MCF 10A (cell line): ENCODE measurements at regions not wholly inside any gene's neighbourhood (a gene's known extent, or its start where the extent isn't known, plus 50 kb on each side); places are given as distances from the start of the nearest gene placed in this dataset.

Experiments
- BruUV-seq: library from RNA; stranded (reverse); fragments of 400-500 nt; replicated peaks from 2 replicates; lab custom pipeline; 2021; lab: Mats Ljungman, UMichigan
- CTCF ChIA-PET: fragments of 300-600 bp; sonication (Branson Sonifier 250); formaldehyde crosslinking; extraction: SDS; loops from one replicate; lab custom pipeline; 2021; ENCODE audit warnings: antibody characterized with exemption, inconsistent platforms; lab: Yijun Ruan, JAX
- POLR2A ChIA-PET: fragments of 300-600, 350-650 bp; sonication (Branson Sonifier 250); formaldehyde crosslinking; extraction: SDS; loops from one replicate; lab custom pipeline; 2020; ENCODE audit warnings: antibody characterized with exemption, inconsistent platforms; lab: Yijun Ruan, JAX
- DNase-seq: peaks from one replicate; pipeline ENCODE4 v3.0.0-alpha.2; 2018; ENCODE audit not compliant: unreplicated experiment
- H3K27ac Mint-ChIP-seq: one replicate; pipeline ENCODE4 v1.8.0; 2022; ENCODE audit warnings: mild to moderate bottlenecking, low read depth, mixed read lengths; ENCODE audit not compliant: unreplicated experiment
- H3K27me3 Mint-ChIP-seq: one replicate; pipeline ENCODE4 v1.8.0; 2022; ENCODE audit warnings: mixed read lengths; ENCODE audit not compliant: insufficient read depth, unreplicated experiment
- H3K36me3 Mint-ChIP-seq: one replicate; pipeline ENCODE4 v1.8.0; 2022; ENCODE audit warnings: mild to moderate bottlenecking, moderate library complexity, mixed read lengths; ENCODE audit not compliant: insufficient read depth, unreplicated experiment
- H3K4me1 Mint-ChIP-seq: one replicate; pipeline ENCODE4 v1.8.0; 2022; ENCODE audit warnings: mixed read lengths; ENCODE audit not compliant: insufficient read depth, unreplicated experiment
- H3K4me3 Mint-ChIP-seq: one replicate; pipeline ENCODE4 v1.8.0; 2022; ENCODE audit warnings: mild to moderate bottlenecking, moderate library complexity, mixed read lengths; ENCODE audit not compliant: unreplicated experiment
- H3K9me3 Mint-ChIP-seq: one replicate; pipeline ENCODE4 v1.8.0; 2022; ENCODE audit warnings: mixed read lengths; ENCODE audit not compliant: unreplicated experiment
- intact Hi-C: fragments of 100-400 bp; cut with micrococcal nuclease; formaldehyde crosslinking; loops from 2 replicates; pipeline ENCODE4 v1.14.1; 2022
- TF ChIP-seq, protein P1 (sequence below): fragments of 200-600 bp; IDR thresholded peaks from one replicate; pipeline ENCODE4 v1.8.0; 2022; ENCODE audit warnings: antibody characterized with exemption, mild to moderate bottlenecking; ENCODE audit not compliant: unreplicated experiment

DNA sequence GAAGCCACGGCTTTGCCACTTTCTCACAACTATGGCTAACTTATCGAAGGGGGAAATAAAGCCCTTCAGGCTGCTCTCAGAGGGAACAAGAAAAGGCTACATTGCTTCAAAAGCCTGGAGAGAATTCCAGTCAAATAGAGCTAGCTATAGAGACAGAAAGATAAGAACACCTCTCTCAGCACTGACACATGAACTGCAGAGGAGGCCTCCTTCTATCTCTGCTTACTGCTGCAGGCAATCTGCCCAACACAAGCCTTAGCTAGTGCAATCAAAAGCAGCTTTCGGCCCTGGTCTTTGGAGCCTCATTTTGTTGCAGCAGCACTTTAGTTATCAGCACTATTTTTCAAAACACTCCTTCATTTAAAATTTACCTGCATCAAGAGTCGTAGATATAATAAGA is 118.4 kb upstream of the ROBO1 start:
- ChIA-PET CTCF (no interaction called here), POLR2A (interaction anchor here (0.6 kb wide), 1 partner anchor 8 kb away, joined by 3 read pairs; no protein-coding TSS in a partner anchor)
- TF ChIP-seq, protein P1, sequence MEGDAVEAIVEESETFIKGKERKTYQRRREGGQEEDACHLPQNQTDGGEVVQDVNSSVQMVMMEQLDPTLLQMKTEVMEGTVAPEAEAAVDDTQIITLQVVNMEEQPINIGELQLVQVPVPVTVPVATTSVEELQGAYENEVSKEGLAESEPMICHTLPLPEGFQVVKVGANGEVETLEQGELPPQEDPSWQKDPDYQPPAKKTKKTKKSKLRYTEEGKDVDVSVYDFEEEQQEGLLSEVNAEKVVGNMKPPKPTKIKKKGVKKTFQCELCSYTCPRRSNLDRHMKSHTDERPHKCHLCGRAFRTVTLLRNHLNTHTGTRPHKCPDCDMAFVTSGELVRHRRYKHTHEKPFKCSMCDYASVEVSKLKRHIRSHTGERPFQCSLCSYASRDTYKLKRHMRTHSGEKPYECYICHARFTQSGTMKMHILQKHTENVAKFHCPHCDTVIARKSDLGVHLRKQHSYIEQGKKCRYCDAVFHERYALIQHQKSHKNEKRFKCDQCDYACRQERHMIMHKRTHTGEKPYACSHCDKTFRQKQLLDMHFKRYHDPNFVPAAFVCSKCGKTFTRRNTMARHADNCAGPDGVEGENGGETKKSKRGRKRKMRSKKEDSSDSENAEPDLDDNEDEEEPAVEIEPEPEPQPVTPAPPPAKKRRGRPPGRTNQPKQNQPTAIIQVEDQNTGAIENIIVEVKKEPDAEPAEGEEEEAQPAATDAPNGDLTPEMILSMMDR = no peak
- H3K4me1 Mint-ChIP-seq = no peaks in the 10 kb centered on the region
- intact Hi-C loops = no loop called here
- no peaks in the 10 kb centered on the region for H3K27me3 Mint-ChIP-seq
- BruUV-seq = no TSS peak
- H3K27ac Mint-ChIP-seq = no peak overlapping the region
- H3K4me3 Mint-ChIP-seq = no peak overlapping the region
- peaks cover 4% of the 10 kb centered on the region for H3K36me3 Mint-ChIP-seq
- DNase-seq = no peak
- H3K9me3 Mint-ChIP-seq = peaks cover 7% of the 10 kb centered on the region

DNA sequence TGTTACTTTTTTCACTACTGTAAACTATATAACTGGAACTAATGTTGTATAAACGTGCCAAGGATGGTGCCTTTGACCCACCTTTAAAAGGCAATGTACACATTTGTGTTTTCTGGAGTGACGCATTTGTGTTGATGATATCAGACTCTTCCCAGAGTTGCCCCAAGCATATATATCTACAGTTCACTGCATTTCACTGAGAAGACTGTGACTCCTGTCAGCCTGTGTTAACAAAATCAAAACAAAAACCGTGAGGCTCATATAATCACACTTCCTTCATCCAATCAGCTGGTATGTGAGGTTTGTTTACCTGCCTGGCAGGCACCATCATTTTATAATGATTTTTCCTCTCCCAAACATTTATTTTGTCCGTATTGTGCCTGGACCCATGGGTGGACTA is 117.6 kb upstream of the ROBO1 start:
- intact Hi-C loops = no loop called here
- Mint-ChIP-seq H3K27ac (no peak overlapping the region), H3K27me3 (no peaks in the 10 kb centered on the region), H3K4me3 (no peak overlapping the region), H3K36me3 (peaks cover 4% of the 10 kb centered on the region), H3K4me1 (no peaks in the 10 kb centered on the region), H3K9me3 (peaks cover 7% of the 10 kb centered on the region)
- BruUV-seq = no TSS peak
- DNase-seq = no peak
- CTCF ChIA-PET = interaction anchor here (1.0 kb wide), 1 partner anchor 75 kb away, joined by 3 read pairs; no protein-coding TSS in a partner anchor
- TF ChIP-seq, protein P1 = no peak
- POLR2A ChIA-PET = no interaction called here

- ChIA-PET POLR2A (no interaction called here), CTCF (interaction anchor here (1.0 kb wide), 1 partner anchor 74 kb away, joined by 3 read pairs; no protein-coding TSS in a partner anchor)
- Mint-ChIP-seq H3K36me3 (peaks cover 4% of the 10 kb centered on the region), H3K27ac (no peak overlapping the region), H3K4me1 (no peaks in the 10 kb centered on the region), H3K9me3 (peaks cover 3% of the 10 kb centered on the region), H3K4me3 (no peak overlapping the region), H3K27me3 (no peaks in the 10 kb centered on the region)
- no peak for DNase-seq
- BruUV-seq = no TSS peak
- intact Hi-C loops = no loop called here
- TF ChIP-seq, protein P1 = no peak
Measured at GRCh38 chr3:79884354-79884753, 116.6 kb upstream of the ROBO1 start.

DNA sequence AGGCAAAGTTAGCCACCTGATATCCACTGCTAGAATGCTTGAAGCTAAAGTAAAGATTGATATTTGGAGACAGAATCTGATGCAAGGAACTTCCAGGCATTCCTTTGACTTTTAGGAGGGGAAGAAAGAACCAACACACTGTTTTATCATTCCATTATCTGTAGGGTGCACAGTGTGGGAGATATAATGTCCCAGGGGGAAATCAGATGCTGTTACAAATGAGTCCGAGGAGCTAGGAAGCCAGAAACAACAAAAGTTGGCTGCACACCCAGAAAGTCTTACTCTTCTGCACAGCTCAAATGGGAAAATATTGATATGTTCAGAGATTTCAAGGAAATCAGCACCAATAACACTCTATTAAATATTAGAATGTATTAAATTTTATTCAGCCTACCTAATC is 113.6 kb upstream of the ROBO1 start:
- intact Hi-C loops = no loop called here
- no peaks in the 10 kb centered on the region for H3K36me3 Mint-ChIP-seq
- BruUV-seq = no TSS peak

More for the DNA sequence above, 113.6 kb upstream of the ROBO1 start:
- Mint-ChIP-seq H3K27ac (no peak overlapping the region), H3K27me3 (no peaks in the 10 kb centered on the region), H3K4me1 (no peaks in the 10 kb centered on the region), H3K9me3 (peaks cover 8% of the 10 kb centered on the region), H3K4me3 (no peak overlapping the region)
- CTCF ChIA-PET = no interaction called here
- no peak for DNase-seq
- POLR2A ChIA-PET = no interaction called here
- TF ChIP-seq, protein P1 = no peak
